ENCODE measurements at regions not wholly inside any gene's neighbourhood (a gene's known extent, or its start where the extent isn't known, plus 50 kb on each side); places are given as distances from the start of the nearest gene placed in this dataset.

GRCh38 chr11:19599681-19600080 is 113.0 kb upstream of the NAV2 start:
- TF ChIP-seq CTCF (conservative IDR thresholded peaks at IDR 0.05) = no peak
- H3K27ac ChIP-seq = no peak overlapping the region

DNA sequence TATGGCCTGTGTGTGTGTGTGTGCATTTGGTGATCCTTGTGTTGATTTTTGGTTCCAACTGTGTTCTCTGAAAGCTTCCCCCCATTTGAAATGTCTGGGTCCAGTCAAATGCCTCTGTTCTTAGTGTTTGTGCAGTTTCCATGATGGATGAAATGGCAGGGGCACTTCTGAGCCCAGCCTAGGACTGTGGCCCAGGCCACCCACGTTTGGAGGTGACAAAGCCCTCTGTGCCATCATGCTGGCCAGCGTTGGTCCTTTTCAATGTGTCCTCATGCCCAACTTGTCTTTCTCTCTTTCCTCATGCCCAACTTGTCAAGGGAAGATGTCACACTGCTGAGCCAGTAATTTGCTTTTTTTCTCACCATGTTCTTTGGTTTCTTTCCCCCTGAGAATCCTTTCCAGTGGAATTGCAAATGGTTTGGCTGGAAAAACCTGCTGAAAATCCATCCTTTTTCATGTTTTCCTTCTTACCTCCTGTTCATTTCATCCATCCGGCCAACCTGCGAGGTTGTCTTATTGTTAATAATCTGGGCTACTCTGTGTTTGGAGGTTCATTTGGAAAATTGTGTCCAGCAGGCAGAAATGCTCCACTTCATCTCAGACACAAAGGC is 113.7 kb upstream of the NAV2 start:
- H3K27ac ChIP-seq = no peak overlapping the region
- no peak for TF ChIP-seq CTCF (conservative IDR thresholded peaks at IDR 0.05)

DNA sequence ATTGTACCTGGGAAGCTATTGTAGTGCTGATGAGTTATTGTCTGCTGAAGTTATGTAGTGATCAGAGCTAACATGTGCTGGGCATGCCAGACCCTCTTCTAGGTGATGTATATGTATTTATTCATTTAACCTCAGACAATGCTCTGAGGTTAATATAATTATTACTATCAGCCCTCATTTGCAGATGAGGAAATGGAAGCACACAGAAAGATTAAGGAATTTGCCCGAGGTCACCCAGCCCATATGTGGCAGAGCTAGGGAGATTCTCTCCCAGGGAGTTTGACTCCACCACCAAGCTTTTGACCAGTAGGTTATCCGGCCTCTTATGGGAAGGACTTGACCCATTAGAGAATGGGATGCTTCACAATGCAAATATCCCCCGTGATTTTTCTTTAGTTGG is 114.2 kb upstream of the NAV2 start:
- TF ChIP-seq CTCF (conservative IDR thresholded peaks at IDR 0.05) = no peak
- H3K27ac ChIP-seq = no peak overlapping the region

DNA sequence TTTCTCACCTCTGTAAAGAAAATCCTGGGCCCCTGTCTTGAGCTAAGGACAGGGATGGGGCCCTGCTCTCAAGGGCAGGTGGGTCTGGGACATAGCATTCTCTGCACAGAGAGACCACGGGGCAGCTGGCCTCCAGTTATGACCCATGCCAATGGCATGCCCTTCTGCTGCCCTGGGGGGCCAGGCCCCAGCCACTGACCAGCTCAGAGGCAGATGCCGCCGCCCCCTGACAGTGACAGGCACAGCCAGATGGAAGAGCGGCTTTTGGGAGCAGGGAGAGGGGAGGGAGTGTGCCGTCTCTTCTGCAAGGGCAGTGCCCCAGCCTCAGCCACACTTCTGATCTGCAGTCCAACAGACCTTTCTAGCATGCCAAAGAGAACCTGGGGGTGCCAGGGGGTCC is 114.8 kb upstream of the NAV2 start:
- no peak for TF ChIP-seq CTCF (conservative IDR thresholded peaks at IDR 0.05)
- H3K27ac ChIP-seq = no peak overlapping the region

GRCh38 chr11:19597206-19597605 is 115.4 kb upstream of the NAV2 start:
- no peak overlapping the region; the same call in 1 of the 2 replicates for H3K27ac ChIP-seq
- TF ChIP-seq CTCF (conservative IDR thresholded peaks at IDR 0.05) = no peak

GRCh38 chr11:19595840-19596751 is 116.5 kb upstream of the NAV2 start:
- TF ChIP-seq CTCF (conservative IDR thresholded peaks at IDR 0.05) = no peak
- no peak overlapping the region; the same call in 1 of the 2 replicates for H3K27ac ChIP-seq

DNA sequence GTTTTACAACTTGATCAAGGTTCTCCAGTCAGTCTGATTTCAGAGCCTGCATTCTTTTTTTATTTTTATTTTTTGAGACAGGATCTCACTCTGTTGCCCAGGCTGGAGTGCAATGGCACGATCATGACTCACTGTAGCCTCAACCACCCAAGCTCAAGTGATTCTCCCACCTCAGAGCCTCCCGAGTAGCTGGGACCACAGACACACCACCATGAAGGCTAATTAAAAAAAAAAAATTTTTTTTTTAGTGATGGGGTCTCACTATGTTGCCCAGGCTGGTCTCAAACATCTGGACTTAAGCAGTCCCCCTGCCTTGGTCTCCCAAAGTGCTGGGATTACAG is 117.2 kb upstream of the NAV2 start:
- H3K27ac ChIP-seq = no peak overlapping the region
- TF ChIP-seq CTCF (conservative IDR thresholded peaks at IDR 0.05) = no peak
